ENCODE measurements at regions not wholly inside any gene's neighbourhood (a gene's known extent, or its start where the extent isn't known, plus 50 kb on each side); places are given as distances from the start of the nearest gene placed in this dataset.

- H3K4me3 ChIP-seq (ENCODE audit: control insufficient read depth, low read depth, low read length) = no peak overlapping the region
- no peak for DNase-seq (ENCODE audit: low read depth)
- no peak for TF ChIP-seq CTCF (conservative IDR thresholded peaks at IDR 0.05; ENCODE audit: control insufficient read depth, insufficient read depth, low read depth, low read length)
These were observed 1121.8 kb upstream of the USP15 start for GRCh38 chr12:61138415-61138759.

GRCh38 chr12:61161961-61162360, 1098.2 kb upstream of the USP15 start:
- DNase-seq (ENCODE audit: low read depth) = no peak
- H3K4me3 ChIP-seq (ENCODE audit: control insufficient read depth, low read depth, low read length) = no peak overlapping the region
- TF ChIP-seq CTCF (conservative IDR thresholded peaks at IDR 0.05; ENCODE audit: control insufficient read depth, insufficient read depth, low read depth, low read length) = no peak

GRCh38 chr12:61188801-61189595, 1071.2 kb upstream of the USP15 start:
- no peak overlapping the region for H3K4me3 ChIP-seq (ENCODE audit: control insufficient read depth, low read depth, low read length)
- no peak for DNase-seq (ENCODE audit: low read depth)
- TF ChIP-seq CTCF (conservative IDR thresholded peaks at IDR 0.05; ENCODE audit: control insufficient read depth, insufficient read depth, low read depth, low read length) = no peak

- no peak for DNase-seq (ENCODE audit: low read depth)
These were observed 1046.6 kb upstream of the USP15 start for GRCh38 chr12:61213646-61214045.

GRCh38 chr12:61220337-61220736, 1039.9 kb upstream of the USP15 start:
- no peak for TF ChIP-seq CTCF (conservative IDR thresholded peaks at IDR 0.05; ENCODE audit: control insufficient read depth, insufficient read depth, low read depth, low read length)
- H3K4me3 ChIP-seq (ENCODE audit: control insufficient read depth, low read depth, low read length) = no peak overlapping the region
- no peak for DNase-seq (ENCODE audit: low read depth)

More at GRCh38 chr12:61213646-61214045, 1046.6 kb upstream of the USP15 start:
- no peak for TF ChIP-seq CTCF (conservative IDR thresholded peaks at IDR 0.05; ENCODE audit: control insufficient read depth, insufficient read depth, low read depth, low read length)
- no peak overlapping the region for H3K4me3 ChIP-seq (ENCODE audit: control insufficient read depth, low read depth, low read length)

- TF ChIP-seq CTCF (conservative IDR thresholded peaks at IDR 0.05; ENCODE audit: control insufficient read depth, insufficient read depth, low read depth, low read length) = no peak
- no peak overlapping the region for H3K4me3 ChIP-seq (ENCODE audit: control insufficient read depth, low read depth, low read length)
- no peak for DNase-seq (ENCODE audit: low read depth)
These were observed 1028.2 kb upstream of the USP15 start for GRCh38 chr12:61232040-61232439.

Measured in fibroblast of mammary gland (primary cell).